ENCODE measurements at regions not wholly inside any gene's neighbourhood (a gene's known extent, or its start where the extent isn't known, plus 50 kb on each side); places are given as distances from the start of the nearest gene placed in this dataset.

GRCh38 chr5:135178476-135179155 is 144.6 kb upstream of the PITX1 start:
- DNase-seq (ENCODE audit: low spot score): no peak
- in situ Hi-C loops (cut with MboI; ENCODE audit: low sequenced_read_pairs, unreplicated experiment): no loop called here
- TF ChIP-seq CTCF (IDR thresholded peaks at IDR 0.05; ENCODE audit: borderline replicate concordance, control extremely low read depth, extremely low read depth, insufficient read depth, missing control alignments): no peak

GRCh38 chr5:135177591-135177990 is 143.6 kb upstream of the PITX1 start:
- no peak for TF ChIP-seq CTCF (IDR thresholded peaks at IDR 0.05; ENCODE audit: borderline replicate concordance, control extremely low read depth, extremely low read depth, insufficient read depth, missing control alignments)
- DNase-seq (ENCODE audit: low spot score): no peak
- in situ Hi-C loops (cut with MboI; ENCODE audit: low sequenced_read_pairs, unreplicated experiment): no loop called here

GRCh38 chr5:135176991-135177390 is 143.0 kb upstream of the PITX1 start:
- in situ Hi-C loops (cut with MboI; ENCODE audit: low sequenced_read_pairs, unreplicated experiment): no loop called here

GRCh38 chr5:135174315-135175096 is 140.5 kb upstream of the PITX1 start:
- in situ Hi-C loops (cut with MboI; ENCODE audit: low sequenced_read_pairs, unreplicated experiment): no loop called here
- no peak for DNase-seq (ENCODE audit: low spot score)

More at GRCh38 chr5:135176991-135177390, 143.0 kb upstream of the PITX1 start:
- TF ChIP-seq CTCF (IDR thresholded peaks at IDR 0.05; ENCODE audit: borderline replicate concordance, control extremely low read depth, extremely low read depth, insufficient read depth, missing control alignments): no peak
- no peak for DNase-seq (ENCODE audit: low spot score)

GRCh38 chr5:135173662-135174290 is 139.7 kb upstream of the PITX1 start:
- no peak for TF ChIP-seq CTCF (IDR thresholded peaks at IDR 0.05; ENCODE audit: borderline replicate concordance, control extremely low read depth, extremely low read depth, insufficient read depth, missing control alignments)
- DNase-seq (ENCODE audit: low spot score): no peak
- in situ Hi-C loops (cut with MboI; ENCODE audit: low sequenced_read_pairs, unreplicated experiment): no loop called here

More at GRCh38 chr5:135174315-135175096, 140.5 kb upstream of the PITX1 start:
- TF ChIP-seq CTCF (IDR thresholded peaks at IDR 0.05; ENCODE audit: borderline replicate concordance, control extremely low read depth, extremely low read depth, insufficient read depth, missing control alignments): no peak

GRCh38 chr5:135172718-135173117 is 138.7 kb upstream of the PITX1 start:
- DNase-seq (ENCODE audit: low spot score): no peak
- in situ Hi-C loops (cut with MboI; ENCODE audit: low sequenced_read_pairs, unreplicated experiment): no loop called here
- TF ChIP-seq CTCF (IDR thresholded peaks at IDR 0.05; ENCODE audit: borderline replicate concordance, control extremely low read depth, extremely low read depth, insufficient read depth, missing control alignments): no peak
